ENCODE measurements at regions not wholly inside any gene's neighbourhood (a gene's known extent, or its start where the extent isn't known, plus 50 kb on each side); places are given as distances from the start of the nearest gene placed in this dataset.

GRCh38 chr1:5399771-5400170 lies 592.5 kb downstream of the NPHP4 start:
- H3K9ac ChIP-seq (ENCODE audit: low read length in 3 of 3), result no peak overlapping the region
- intact Hi-C loops (cut with DNase I), result no loop called here
- peaks cover 0 to 5% (median 0%) of the 10 kb centered on the region in 3 donors for H3K9me3 ChIP-seq (ENCODE audit: control insufficient read depth in 2 of 3, insufficient read depth in 1 of 3, low read length in 3 of 3)
- no peaks in the 10 kb centered on the region for H3K27me3 ChIP-seq (ENCODE audit: control insufficient read depth, insufficient read depth, low read length)
- H3K36me3 ChIP-seq (ENCODE audit: control insufficient read depth in 2 of 3, insufficient read depth in 3 of 3, low read length in 3 of 3), result no peaks in the 10 kb centered on the region
- no peak for TF ChIP-seq CTCF (IDR thresholded peaks at IDR 0.05; ENCODE audit: borderline replicate concordance, extremely low read depth, insufficient read depth)
- H3K4me3 ChIP-seq (ENCODE audit: low read length in 3 of 3), result no peak overlapping the region
- no peak for DNase-seq
- no peak overlapping the region for H3K27ac ChIP-seq (ENCODE audit: low read depth in 2 of 2, low read length in 2 of 2)
- FAIRE-seq, result no peak
- H3K4me1 ChIP-seq (ENCODE audit: control insufficient read depth in 2 of 3, insufficient read depth in 2 of 3, low read depth in 1 of 3, low read length in 3 of 3), result no peaks in the 10 kb centered on the region

GRCh38 chr1:5396593-5396992 lies 595.6 kb downstream of the NPHP4 start:
- H3K36me3 ChIP-seq (ENCODE audit: control insufficient read depth in 2 of 3, insufficient read depth in 3 of 3, low read length in 3 of 3), result no peaks in the 10 kb centered on the region
- no peaks in the 10 kb centered on the region for H3K4me1 ChIP-seq (ENCODE audit: control insufficient read depth in 2 of 3, insufficient read depth in 2 of 3, low read depth in 1 of 3, low read length in 3 of 3)
- no peak for FAIRE-seq
- H3K27ac ChIP-seq (ENCODE audit: low read depth in 2 of 2, low read length in 2 of 2), result no peak overlapping the region
- peaks cover 0 to 5% (median 0%) of the 10 kb centered on the region in 3 donors for H3K9me3 ChIP-seq (ENCODE audit: control insufficient read depth in 2 of 3, insufficient read depth in 1 of 3, low read length in 3 of 3)
- intact Hi-C loops (cut with DNase I), result no loop called here
- no peaks in the 10 kb centered on the region for H3K27me3 ChIP-seq (ENCODE audit: control insufficient read depth, insufficient read depth, low read length)
- H3K4me3 ChIP-seq (ENCODE audit: low read length in 3 of 3), result no peak overlapping the region
- no peak for DNase-seq
- no peak overlapping the region for H3K9ac ChIP-seq (ENCODE audit: low read length in 3 of 3)
- no peak for TF ChIP-seq CTCF (IDR thresholded peaks at IDR 0.05; ENCODE audit: borderline replicate concordance, extremely low read depth, insufficient read depth)

- no peak for FAIRE-seq
- no peak for DNase-seq
- no peak overlapping the region for H3K27ac ChIP-seq (ENCODE audit: low read depth in 2 of 2, low read length in 2 of 2)
- H3K4me1 ChIP-seq (ENCODE audit: control insufficient read depth in 2 of 3, insufficient read depth in 2 of 3, low read depth in 1 of 3, low read length in 3 of 3), result no peaks in the 10 kb centered on the region
- H3K9me3 ChIP-seq (ENCODE audit: control insufficient read depth in 2 of 3, insufficient read depth in 1 of 3, low read length in 3 of 3), result peaks cover 0 to 5% (median 0%) of the 10 kb centered on the region in 3 donors
- H3K4me3 ChIP-seq (ENCODE audit: low read length in 3 of 3), result no peak overlapping the region
- intact Hi-C loops (cut with DNase I), result no loop called here
- no peaks in the 10 kb centered on the region for H3K36me3 ChIP-seq (ENCODE audit: control insufficient read depth in 2 of 3, insufficient read depth in 3 of 3, low read length in 3 of 3)
- no peak for TF ChIP-seq CTCF (IDR thresholded peaks at IDR 0.05; ENCODE audit: borderline replicate concordance, extremely low read depth, insufficient read depth)
- H3K27me3 ChIP-seq (ENCODE audit: control insufficient read depth, insufficient read depth, low read length), result peaks cover 2% of the 10 kb centered on the region
- no peak overlapping the region for H3K9ac ChIP-seq (ENCODE audit: low read length in 3 of 3)
These were observed 598.1 kb downstream of the NPHP4 start for GRCh38 chr1:5394111-5394510.

- no peak for FAIRE-seq
- Histone ChIP-seq H3K9ac (ENCODE audit: low read length in 3 of 3) (no peak overlapping the region), H3K27me3 (ENCODE audit: control insufficient read depth, insufficient read depth, low read length) (peaks cover 2% of the 10 kb centered on the region), H3K4me1 (ENCODE audit: control insufficient read depth in 2 of 3, insufficient read depth in 2 of 3, low read depth in 1 of 3, low read length in 3 of 3) (no peaks in the 10 kb centered on the region), H3K4me3 (ENCODE audit: low read length in 3 of 3) (no peak overlapping the region), H3K27ac (ENCODE audit: low read depth in 2 of 2, low read length in 2 of 2) (no peak overlapping the region), H3K36me3 (ENCODE audit: control insufficient read depth in 2 of 3, insufficient read depth in 3 of 3, low read length in 3 of 3) (no peaks in the 10 kb centered on the region), H3K9me3 (ENCODE audit: control insufficient read depth in 2 of 3, insufficient read depth in 1 of 3, low read length in 3 of 3) (peaks cover 0 to 5% (median 0%) of the 10 kb centered on the region in 3 donors)
- DNase-seq, result no peak
- TF ChIP-seq CTCF (IDR thresholded peaks at IDR 0.05; ENCODE audit: borderline replicate concordance, extremely low read depth, insufficient read depth), result no peak
- intact Hi-C loops (cut with DNase I), result no loop called here
These were observed 598.6 kb downstream of the NPHP4 start for GRCh38 chr1:5393603-5394002.
